Retinal pigment epithelial cell (primary cell): ENCODE measurements at regions not wholly inside any gene's neighbourhood (a gene's known extent, or its start where the extent isn't known, plus 50 kb on each side); places are given as distances from the start of the nearest gene placed in this dataset.

Experiments
- DNase-seq: peaks from one replicate; pipeline ENCODE4 v3.0.0-alpha.2; 2010; ENCODE audit warnings: low read depth
- H3K4me3 ChIP-seq: 2 replicates; pipeline ENCODE4 v1.5.1; 2011; ENCODE audit warnings: mild to moderate bottlenecking, low read length, control low read depth, moderate library complexity
- CTCF ChIP-seq: conservative IDR thresholded peaks from 2 replicates; pipeline ENCODE4 v1.5.1; 2011; ENCODE audit warnings: low read depth, low read length, control low read depth, inconsistent platforms

- H3K4me3 ChIP-seq, result no peak overlapping the region
- no peak for DNase-seq
- no peak for TF ChIP-seq CTCF
Measured at GRCh38 chrX:16039363-16039762, 84.0 kb upstream of the GRPR start.

- TF ChIP-seq CTCF, result no peak
- DNase-seq, result no peak
- no peak overlapping the region for H3K4me3 ChIP-seq
Measured at GRCh38 chrX:16033331-16033730, 90.0 kb upstream of the GRPR start.

GRCh38 chrX:16028576-16028975, 94.8 kb upstream of the GRPR start:
- H3K4me3 ChIP-seq, result no peak overlapping the region
- no peak for TF ChIP-seq CTCF
- DNase-seq, result no peak

- TF ChIP-seq CTCF, result no peak
- peak; percentile 89 for DNase-seq
Measured at GRCh38 chrX:16023790-16024734, 99.3 kb upstream of the GRPR start.

GRCh38 chrX:16022580-16023200, 100.7 kb upstream of the GRPR start:
- no peak for TF ChIP-seq CTCF
- H3K4me3 ChIP-seq, result no peak overlapping the region
- DNase-seq, result no peak

More at GRCh38 chrX:16023790-16024734, 99.3 kb upstream of the GRPR start:
- no peak overlapping the region for H3K4me3 ChIP-seq

- TF ChIP-seq CTCF, result no peak
- no peak for DNase-seq
- H3K4me3 ChIP-seq, result no peak overlapping the region
Measured at GRCh38 chrX:16018291-16018690, 105.1 kb upstream of the GRPR start.
